ENCODE measurements at regions not wholly inside any gene's neighbourhood (a gene's known extent, or its start where the extent isn't known, plus 50 kb on each side); places are given as distances from the start of the nearest gene placed in this dataset.
A peak's percentile ranks its signal among the peaks of the same experiment; 100 is the strongest.

DNA sequence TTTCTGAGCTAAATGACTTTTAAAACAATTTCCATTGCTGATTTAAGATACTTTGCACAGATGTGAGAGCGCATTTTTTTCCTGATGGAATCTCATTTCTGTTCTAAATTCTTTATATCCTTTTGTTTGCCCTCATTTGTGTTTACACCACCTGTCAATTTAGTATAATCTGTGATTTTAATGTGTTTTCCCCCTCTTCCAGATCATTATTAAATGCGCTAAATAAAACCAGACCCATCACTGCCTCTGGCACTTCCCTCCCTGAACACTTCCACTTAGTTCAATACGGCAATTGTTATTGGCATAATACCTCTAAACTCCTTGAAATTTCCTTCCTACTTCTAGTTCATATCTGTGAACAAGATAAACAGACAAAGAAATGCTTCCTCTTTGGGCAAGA lies 186.9 kb upstream of the ADGRL2 start:
- DNase-seq: no peak

DNA sequence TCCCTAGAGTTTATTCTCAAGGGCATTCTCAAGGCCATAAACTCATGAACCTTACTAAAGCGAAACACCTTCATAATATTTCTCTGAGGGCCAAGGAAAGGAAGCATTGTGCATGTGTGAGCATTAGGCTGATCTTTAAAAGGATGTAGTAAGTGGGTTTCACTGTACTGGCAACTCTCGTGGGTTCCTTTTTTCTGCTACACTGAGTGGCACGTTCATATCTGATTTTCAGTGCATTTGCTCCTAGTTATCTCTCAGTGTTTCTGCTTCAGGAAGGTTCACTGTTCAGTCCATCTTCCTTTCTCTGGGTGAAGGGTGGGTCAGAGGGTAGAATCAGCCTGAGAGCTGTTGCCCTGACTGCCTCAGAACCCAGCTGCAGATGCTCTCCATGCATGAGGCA lies 192.8 kb upstream of the ADGRL2 start:
- DNase-seq: peak; percentile 42

DNA sequence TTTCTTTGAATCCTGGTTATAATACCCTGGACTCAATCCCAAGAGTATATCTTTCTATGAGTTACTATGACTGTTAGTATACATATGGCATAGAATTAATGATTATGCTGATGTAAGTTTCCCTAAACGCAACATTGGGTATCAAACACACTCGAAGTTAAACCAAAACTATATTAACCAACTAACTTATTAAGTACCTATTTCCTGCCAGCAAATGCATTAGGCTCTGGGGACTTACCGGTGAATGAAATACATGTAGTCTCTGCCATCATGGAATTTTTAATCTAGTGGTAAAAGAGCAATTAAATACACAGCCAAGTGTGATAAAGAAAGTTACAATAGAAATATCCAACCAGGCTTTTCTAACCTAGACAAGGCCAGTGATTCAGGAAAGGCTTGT lies 193.6 kb upstream of the ADGRL2 start:
- DNase-seq: no peak

DNA sequence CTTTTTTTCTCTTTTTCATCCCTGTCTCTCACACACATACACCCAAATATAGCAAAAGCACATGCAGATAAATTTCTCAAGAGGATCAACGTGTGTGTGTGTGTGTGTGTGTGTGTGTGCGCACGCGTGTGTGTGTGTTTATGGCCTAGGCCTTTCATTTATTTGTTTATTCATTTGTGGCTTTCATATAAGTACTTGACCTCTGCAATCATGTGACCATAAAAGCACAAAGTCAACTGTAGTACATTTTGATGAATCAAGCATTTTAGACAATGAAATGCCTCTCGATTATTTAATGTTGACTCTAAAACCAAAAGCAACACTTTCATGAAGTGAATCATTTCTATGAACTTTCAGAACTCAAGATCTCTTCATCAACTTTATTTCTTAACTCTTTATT lies 194.1 kb upstream of the ADGRL2 start:
- no peak for DNase-seq

DNA sequence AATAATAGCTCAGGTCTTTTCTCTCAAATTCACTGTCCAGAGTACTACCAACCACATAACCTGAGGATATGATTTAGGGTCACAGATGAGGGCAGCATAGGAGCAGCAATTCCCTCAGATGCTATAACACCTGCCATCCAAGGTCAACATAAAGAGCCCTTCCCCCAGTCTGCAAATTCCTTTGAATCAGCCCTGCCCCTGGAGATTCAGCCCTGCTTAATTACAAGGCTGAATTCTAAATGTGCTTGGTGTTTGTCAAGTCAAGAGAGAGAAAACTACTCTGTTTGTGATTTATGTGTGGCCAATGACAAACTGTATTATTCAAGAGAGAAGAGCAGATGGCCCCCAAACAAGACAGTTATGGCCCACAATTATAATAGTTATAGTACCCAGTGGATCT lies 195.7 kb upstream of the ADGRL2 start:
- DNase-seq: no peak

DNA sequence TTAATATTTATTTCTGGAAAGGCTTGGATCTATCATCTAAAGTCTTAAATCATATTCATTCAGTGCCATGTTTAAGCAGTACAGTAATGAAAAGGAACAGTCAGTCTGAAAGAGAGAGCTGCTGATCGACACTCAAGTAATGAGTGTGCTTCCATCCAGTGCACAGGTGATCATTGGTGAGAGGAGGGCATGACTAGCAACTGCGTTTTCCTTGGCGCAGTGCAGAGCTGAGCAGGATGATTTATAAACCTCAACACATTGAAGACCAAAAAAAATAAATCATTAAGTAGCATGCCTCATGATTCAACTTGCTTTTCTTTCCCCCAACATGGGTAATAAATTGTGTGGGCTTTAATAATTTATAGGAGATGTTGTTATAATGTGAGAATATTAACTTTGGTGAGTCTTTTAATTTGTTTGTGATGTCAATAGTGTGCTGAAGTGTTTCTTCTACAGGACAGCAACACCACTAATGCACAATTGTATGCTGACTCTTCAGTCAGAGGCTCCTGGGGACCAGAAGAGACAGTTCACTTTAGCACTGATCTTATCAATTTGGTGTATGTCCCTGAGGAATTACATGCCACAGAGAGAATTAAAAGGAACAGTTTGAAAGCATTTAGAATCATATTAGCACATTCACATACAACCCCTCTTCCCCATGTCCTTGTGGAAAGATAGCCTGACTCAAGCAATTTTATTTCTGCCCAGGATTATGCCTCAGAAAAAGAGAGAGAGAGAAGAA lies 199.7 kb upstream of the ADGRL2 start:
- DNase-seq: peak; percentile 17

DNA sequence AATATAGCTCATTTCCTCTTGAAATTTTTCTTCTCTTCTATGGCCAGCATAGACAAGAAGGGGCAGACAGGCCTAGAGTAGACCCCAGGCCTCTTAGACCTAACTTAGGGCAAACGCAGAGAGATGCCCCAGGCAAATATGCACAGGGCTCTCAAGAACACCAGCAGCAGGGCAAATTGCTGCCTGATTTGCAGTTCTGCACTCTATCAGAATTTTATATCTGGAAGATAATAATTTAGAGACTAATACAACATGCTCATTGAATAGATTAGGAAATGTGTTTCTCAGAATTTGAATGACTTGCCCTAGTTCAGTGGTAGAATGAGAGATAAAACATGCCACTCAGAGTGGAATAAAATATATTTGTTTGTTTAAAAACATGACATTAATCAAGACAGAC lies 200.4 kb upstream of the ADGRL2 start:
- no peak for DNase-seq

DNA sequence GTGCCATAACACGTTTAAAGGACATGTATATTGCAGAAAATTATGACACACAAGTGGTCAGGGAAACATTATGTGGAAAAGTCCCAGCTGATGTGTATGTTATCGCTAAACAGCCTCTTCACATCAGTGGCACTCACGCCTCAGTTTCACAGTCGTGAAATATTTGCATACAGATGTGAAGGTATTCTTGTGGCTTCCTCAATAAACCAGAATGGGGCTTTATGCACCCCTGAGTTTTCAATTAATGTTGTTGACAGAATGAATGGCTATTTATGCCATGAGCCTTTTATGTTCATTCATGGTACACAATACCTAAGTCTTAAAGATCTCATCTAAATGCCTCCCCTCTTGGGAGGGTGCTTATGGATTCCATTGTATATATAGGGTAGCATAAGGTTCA lies 202.1 kb upstream of the ADGRL2 start:
- no peak for DNase-seq

DNA sequence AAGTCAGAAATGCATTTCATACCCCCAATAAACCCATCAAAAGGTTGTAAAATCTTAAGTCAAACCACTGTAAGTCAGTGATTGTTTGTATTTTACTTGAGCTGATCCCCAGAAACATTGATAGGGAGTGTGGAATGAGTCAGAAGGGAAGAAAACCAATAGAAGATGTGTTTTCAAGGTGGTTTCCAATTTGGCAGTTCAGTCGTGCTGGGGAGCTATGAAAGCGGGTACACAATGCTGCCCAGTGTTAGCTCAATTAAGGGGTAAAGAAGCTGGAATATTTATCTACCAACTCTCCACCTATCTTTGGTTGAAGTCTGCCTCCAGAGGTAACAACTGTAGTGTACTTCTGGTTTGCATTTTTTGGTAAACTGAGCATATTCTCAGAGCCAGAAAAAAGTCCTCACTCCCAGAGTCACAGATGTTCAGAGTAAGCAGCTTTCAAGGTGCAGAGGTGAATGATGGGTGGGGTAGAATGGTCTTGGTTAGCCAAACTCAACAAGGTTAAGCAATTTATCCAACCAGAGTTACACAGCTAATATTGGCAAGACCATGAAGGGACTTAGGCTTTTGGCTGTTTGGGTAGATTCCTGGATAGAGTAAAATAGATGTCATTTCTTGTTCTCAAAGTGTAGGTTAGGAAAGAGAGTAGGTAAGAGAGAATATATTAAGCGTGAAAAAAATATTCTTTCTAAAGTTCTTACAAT lies 202.9 kb upstream of the ADGRL2 start:
- DNase-seq: no peak

DNA sequence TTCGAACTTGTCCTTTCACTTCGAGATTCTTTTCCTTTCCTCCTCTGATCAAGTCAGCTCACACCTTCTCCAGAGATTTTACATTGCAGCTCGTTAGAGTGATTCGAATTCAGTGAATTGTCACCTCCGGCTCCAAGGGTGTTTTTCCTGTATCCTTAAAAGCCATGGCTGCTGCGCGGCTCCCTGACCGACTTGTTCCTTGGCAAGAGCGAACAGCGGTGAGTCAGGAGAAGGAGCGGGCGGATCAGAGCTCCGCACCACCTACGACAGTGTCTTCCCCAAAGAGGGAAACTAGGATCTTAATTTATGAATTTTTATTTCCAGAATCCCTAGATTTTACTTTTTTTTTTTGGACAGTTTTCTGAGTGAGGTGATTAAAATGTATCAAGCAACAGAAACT lies 204.4 kb upstream of the ADGRL2 start:
- no peak for DNase-seq

DNA sequence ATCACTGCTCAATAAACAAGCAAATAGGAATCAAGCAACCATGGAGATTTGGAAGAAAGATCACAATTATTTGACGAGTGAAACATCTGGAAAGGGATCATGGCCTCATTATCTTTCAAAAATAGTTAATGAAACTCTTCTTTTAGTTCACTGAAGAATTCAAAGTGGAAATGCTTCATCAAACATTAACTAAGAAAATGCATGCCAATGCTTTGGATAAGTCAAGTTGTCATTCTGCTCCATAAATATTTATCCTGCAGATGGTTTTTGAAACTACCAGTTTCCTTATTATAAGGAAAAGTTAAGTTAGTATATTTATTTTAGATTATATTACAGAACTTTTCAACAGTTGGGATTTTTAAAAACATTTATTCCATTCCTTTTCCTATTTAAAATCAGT lies 206.5 kb upstream of the ADGRL2 start:
- no peak for DNase-seq

DNA sequence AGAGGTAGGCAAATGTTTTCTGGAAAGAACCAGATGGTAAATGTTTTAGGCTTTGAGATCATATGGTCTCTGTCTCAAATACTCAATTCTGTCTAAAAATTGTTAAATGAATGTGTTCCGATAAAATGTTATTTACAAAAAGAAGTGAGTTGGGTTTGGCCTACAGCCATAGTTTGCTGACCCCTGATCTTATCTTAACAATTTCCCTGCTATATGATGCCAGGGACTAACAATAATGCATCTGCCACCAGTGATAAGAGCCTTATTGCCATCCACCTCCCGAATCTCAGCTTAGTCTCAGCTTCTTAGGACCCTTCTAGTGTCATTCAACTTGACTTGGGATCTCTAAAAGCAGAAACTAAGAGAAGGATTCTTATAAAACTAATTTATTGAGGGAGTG lies 208.5 kb upstream of the ADGRL2 start:
- no peak for DNase-seq

DNA sequence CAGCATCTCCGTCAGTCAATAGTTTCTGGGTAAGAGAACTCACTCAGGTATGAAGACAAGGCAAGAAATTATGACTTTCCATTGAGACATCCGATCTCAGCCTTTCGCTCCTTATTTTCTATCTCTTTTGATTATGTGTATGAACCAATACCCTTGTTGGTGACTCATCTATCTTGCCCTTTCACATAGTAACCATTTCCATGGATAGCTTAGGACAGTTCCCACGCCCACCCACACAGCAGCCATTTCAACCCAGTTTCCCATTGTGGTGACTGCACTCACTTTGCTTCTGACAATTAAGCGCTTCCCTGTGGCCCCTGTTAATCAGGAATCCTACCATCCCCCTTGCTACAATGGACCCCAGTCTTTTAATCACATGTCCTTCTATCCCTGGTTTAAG lies 210.6 kb upstream of the ADGRL2 start:
- DNase-seq: no peak

DNA sequence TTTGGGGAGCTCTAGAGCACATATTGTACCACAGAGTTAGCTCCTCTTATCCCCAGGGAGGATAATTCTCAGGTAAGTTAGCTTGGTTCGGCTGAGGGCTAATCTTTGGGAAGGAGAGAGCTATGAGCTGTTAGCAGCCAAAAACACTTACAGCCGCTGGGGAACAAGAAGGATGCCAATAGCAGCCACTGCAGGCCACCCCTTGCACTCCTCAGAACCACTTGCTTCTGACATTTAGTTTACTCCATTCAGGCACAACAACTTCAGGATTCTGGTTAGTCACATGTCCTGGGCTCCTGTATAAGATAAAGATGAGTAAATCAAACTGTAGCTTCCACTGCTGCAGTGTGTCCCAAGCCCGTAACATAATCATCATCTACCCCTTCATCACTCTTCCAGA lies 212.6 kb upstream of the ADGRL2 start:
- no peak for DNase-seq

DNA sequence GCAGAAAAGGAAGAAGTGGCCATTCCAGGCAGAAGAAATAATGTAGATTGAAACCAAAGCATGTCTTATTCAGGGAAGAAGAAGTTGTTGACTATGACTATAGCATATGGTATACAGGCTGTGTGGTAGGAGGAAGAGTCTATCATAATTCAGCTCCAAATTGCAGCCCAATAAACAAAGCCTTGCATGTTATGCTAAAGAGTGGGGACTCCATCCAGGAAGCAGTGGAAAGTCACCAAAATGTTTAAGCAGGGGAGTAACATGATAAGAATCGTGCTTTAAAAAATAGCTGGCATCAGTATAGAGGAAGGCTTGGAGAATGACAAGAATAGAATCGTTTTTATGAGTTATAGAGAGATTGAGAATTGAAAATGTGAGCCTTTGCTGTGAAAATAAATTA lies 213.3 kb upstream of the ADGRL2 start:
- no peak for DNase-seq

DNA sequence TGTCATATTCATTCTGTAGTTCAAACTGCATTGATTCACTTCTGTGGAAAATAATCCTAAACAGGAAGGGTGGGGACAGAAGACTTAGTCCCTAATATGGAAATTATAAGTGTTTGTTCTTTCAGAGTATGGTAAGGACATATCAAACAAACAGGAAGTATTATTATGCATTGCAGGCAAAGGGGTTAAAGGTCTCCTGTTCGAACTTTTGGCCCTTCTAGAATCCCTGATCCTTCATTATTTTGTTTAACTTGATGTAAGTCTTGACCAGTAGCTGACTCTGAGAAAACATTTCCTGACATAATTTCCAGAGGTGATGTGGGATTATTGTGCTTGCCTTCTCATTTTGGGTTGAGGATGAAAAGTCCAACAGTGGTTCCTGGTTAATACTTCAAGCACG lies 215.4 kb upstream of the ADGRL2 start:
- DNase-seq: no peak

DNA sequence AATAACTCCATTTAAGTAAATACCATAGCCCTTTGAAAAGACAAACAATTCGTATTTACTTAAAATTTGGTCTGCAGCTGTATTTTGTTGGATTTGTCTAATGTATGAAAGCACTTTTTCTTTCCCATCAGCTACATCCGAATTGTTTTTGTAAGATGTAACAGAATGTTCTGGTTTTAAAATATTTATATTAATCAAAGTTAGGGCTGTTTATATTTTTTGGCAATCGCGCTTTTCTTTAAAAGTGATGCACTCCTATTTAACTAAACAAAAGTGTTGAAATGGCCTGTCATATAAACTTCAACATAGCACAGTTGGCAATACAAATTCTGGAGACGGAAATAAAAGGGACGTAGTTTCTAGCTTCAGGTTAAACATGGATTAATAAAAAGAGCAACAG lies 216.3 kb upstream of the ADGRL2 start:
- DNase-seq: no peak

DNA sequence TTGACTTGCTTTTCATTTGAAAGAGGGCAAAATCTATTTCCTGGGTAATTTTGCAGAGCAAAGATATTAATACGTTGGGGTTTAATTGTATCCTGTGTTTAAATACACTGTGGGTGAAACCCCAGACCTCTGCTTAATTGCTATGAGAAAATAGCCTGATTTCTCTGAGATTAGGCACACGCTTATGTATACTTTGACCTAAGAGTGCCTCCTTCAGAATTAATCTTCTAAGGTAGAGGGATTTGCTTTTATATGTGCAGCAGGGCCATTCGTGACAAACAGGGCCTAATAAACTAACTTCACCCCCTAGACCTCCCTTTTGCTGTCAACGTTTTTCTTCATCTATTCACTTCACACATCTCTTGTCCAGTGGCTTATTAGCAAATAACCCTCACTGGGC lies 216.9 kb upstream of the ADGRL2 start:
- DNase-seq: no peak

DNA sequence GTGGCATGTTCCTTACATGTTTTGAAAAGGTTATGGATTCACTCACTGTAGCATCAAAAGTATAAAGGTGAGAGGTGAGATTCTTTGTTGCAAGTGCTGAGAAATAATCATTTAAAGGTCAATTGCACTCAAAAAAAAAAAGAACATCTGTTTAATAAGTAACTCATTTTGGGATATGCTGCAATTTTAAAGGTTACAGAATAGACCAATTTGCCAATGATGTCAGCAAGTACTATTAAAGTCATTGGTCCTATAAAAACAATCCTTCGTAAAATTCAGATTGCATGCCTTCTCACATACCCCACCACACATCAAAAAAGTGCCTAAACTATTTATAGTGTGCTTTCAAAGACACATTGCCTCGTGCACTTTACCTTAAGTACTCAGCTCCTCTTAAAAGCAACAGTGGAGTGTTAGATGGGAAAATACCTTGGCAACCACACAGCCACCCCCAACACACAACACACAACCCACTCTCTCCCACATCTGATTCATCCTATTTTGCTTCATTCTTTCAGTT lies 218.2 kb upstream of the ADGRL2 start:
- DNase-seq: no peak

DNA sequence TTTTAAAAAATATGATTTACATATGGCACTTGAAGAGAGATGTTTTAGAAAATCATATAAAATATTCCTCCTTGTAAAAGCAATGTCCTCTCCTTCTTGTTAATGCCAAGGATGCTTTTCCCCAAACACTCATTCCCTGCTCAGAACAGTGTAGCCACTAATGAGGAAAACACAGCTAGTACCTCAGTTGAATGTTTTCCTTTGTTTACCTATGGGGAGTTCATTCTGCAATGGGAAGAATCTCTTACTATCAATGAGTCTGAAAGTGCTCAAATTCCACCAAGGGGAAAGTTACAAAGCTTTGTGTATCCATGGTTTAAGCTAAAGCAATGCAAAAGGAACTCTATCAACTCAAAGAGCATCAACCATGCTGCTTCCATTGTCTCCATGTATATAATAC lies 221.9 kb upstream of the ADGRL2 start:
- no peak for DNase-seq

DNA sequence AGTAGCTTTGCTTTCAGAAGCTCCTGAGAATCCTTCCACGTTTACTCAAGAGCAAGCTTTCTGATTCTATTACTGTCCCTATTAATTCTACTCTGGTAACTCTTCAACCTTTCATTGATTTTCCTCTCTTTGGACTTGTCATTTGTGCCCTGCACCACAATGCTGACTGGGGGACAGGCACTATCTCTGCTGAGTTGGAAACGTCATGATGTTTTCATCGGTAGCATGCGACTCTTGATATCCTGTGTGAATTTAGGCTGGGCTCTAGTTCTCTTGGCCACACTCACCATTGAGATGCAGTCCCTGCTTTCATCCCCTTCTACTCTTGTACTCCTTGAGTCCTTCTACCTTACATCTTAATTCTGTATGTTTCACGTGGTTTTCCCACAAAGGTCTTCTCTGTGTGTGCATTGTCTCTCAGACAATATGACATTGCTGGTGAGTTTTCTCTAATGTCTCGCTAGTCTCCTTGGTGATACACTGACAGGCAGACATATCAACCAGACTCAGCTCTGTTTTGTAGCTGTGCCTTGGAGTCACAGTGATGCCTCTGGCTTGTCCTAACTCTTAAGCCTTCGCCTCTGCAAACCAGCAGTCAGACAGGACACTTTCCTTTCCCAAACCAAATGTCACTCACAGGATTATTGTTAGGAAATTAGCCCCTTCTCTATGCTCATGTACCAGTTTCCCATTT lies 223.6 kb upstream of the ADGRL2 start:
- DNase-seq: peak; percentile 34

DNA sequence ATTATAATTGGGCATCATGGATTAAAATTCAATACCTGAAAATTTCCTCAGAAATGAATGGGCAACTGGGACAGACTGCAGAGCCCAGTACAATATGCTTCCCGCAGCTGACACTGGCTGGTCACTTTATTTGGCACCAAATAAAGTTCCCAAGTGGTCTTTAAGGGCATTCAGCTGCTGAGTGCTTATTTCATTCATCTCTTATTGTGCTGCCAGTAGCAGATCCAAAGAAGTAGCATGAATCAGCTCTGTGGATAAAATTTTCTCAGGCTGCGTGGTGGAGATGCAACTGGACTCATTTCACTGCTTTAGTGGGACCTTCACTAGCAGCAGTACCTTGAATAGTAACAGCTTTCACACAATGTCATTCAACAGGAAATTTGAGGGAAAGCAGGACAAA lies 226.3 kb upstream of the ADGRL2 start:
- DNase-seq: no peak

DNA sequence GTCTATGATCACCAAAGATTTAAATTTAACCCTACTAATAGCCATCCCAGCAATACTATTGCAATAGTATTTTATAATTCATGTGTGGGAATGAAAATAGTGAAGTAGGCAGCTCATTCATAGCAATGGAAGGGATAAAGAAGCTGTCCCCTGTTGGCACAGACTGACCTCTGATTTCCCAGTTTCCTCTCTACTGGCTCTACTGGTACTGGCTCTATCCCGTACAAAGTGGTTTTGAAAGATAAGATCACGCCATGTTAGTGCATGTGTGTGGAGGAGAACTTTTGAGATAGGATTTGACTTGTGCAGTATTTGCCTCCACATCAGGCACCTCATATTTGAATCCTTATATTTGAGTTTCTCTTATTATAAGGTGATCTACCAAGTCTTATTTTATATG lies 227.3 kb upstream of the ADGRL2 start:
- no peak for DNase-seq

DNA sequence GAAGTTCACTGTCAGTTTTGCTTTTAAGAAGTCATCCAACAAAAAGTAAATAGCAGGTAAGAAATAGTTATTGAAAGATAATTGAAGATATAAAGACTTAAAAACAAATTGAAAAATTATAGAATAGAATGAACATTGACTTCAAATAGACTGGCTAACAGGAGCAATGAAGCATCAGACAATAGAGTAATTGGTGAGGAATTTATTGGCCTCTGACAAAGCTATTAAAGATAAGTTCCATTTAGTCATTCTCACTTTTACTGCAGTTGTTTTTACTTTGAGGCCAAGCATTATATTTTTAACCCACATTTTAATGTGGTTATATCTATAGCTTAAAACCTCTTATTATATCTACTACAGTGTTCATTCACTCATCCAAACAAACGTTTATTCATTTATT lies 228.8 kb upstream of the ADGRL2 start:
- no peak for DNase-seq

Measured in retina (tissue), 1 donor.